AG09309 (cell line): ENCODE measurements at regions not wholly inside any gene's neighbourhood (a gene's known extent, or its start where the extent isn't known, plus 50 kb on each side); places are given as distances from the start of the nearest gene placed in this dataset.

Experiments used
- DNase-seq: peaks from one replicate; pipeline ENCODE4 v3.0.0-alpha.2; 2010; ENCODE audit warnings: low read depth
- H3K4me3 ChIP-seq: 2 replicates; pipeline ENCODE4 v1.5.1; 2011; ENCODE audit warnings: mild to moderate bottlenecking, low read depth, low read length, moderate library complexity; ENCODE audit not compliant: control insufficient read depth
- TF ChIP-seq, protein P1 (sequence below): IDR thresholded peaks from 2 replicates; pipeline ENCODE4 v1.5.1; 2011; ENCODE audit warnings: mild to moderate bottlenecking, low read depth, low read length, inconsistent platforms; ENCODE audit not compliant: insufficient read depth, control insufficient read depth; ENCODE audit errors: missing control alignments

DNA sequence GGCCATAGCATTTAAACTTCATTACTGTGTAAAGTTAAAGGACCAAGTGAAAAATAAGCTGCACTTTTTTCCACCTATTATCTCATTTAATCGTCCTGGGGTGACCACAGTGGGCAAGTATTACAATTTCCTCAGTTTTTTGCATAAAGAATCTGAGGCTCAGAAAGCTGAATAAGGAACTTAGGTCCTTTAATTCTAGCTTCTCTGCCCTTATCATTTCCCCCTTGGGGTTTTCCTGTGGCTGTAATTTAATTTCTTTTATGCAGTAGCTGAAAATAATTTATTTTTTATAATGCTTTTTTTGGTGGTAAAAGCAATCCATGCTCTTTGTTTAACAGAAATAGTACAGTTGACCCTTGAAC is 59.8 kb upstream of the RCBTB2 start:
- H3K4me3 ChIP-seq = no peak overlapping the region
- DNase-seq = no peak
- TF ChIP-seq, protein P1, sequence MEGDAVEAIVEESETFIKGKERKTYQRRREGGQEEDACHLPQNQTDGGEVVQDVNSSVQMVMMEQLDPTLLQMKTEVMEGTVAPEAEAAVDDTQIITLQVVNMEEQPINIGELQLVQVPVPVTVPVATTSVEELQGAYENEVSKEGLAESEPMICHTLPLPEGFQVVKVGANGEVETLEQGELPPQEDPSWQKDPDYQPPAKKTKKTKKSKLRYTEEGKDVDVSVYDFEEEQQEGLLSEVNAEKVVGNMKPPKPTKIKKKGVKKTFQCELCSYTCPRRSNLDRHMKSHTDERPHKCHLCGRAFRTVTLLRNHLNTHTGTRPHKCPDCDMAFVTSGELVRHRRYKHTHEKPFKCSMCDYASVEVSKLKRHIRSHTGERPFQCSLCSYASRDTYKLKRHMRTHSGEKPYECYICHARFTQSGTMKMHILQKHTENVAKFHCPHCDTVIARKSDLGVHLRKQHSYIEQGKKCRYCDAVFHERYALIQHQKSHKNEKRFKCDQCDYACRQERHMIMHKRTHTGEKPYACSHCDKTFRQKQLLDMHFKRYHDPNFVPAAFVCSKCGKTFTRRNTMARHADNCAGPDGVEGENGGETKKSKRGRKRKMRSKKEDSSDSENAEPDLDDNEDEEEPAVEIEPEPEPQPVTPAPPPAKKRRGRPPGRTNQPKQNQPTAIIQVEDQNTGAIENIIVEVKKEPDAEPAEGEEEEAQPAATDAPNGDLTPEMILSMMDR = no peak

DNA sequence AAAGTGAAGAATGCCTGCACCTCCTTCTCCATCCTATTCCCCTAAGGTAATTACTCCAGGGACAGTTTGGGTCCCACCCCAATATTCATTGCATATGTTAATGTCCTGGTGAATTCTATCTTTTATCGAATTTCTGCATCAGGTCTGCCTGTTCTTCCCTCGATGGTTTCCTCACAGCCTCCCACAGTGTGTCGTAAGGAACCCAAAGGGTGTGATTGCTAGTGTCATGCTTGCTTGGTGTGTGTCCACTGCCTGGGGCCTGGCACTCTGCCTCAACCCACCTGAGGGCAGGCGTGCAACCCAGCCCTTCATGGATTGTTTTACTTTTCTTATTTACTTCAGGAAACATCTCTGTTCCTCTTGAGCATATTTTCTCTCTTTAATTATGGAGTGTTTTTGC is 60.2 kb upstream of the CYSLTR2 start:
- no peak for DNase-seq
- no peak overlapping the region for H3K4me3 ChIP-seq
- TF ChIP-seq, protein P1 = no peak

DNA sequence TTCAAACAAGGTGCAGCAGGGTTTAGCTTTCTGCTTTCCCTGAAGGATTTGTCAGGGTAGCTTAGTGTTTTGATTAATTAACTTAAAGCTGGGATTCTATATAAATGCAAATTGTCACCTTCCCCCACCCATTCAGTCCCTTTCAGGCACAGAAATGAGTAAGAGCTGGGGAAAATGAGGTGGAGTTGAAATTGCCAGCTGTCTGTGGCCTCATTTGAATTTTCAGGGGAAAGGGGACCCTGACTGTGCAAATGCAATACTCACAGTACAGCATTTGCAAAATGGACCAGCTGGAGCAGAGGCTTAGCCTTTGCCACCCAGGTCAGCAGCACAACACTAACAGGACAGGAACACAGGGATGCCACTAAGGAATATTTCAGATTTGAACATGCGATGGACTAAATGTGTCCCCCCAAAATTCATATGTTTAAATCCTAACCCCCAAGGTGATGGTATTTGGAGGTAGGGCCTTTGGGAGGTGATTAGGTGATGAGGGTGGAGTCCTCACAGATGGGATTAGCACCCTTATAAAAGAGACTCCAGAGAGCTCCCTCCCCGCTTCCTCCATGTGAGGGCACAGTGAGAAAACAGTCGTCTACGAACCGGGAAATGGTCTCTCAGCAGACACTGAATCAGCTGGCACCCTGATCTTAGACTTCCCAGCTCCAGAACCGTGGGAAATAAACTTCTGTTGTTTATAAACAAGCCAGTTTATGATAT is 59.5 kb upstream of the CYSLTR2 start:
- no peak for DNase-seq

DNA sequence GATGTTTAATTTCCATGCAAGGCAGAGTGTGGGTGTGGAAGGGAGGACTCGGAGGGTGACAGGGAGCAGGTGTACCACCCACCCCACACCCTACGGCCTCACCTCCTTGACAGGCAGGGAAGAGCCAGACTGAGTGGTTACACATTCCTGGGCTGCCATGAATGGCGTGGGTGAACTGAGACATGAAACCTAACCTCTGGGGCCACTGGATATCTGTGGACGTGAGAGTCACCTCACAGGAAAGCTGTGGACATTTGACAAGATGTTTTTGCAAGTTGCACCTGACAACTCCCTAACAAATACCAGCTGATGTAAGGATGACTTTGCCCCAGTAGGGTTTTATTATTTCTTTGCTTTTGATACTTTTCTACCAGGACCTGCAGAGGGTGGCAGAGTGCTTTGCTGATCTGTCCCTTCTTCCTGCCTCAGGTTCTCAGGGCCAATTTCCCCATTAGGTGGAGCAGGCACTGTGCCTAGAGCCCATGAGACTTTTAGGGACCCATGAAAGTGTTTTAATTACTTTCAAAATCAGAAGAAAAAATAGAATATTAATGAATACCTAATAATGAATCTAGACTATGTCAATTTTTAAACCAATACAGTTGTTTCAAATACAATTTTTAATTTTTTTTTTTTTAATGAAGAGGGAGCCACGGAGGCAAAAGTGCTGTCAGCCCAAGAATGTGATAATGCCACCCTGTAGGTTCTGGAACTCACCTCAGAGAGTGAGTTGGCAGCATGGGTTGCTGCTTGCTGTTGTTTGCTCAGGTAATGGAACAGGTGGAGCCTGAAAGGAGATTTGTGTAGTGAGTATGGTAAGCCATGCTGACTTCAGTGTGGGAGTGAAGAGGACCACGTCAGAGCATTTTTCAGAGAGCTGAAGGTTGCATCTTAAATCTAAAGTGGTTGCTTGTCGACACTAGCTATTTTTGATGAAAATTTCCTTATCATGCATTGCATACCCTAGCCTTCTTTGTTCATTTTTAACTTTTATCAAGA is 58.0 kb upstream of the CYSLTR2 start:
- no peak overlapping the region for H3K4me3 ChIP-seq
- TF ChIP-seq, protein P1 = peak; percentile 79
- peak; percentile 37 for DNase-seq

More for the DNA sequence above, 59.5 kb upstream of the CYSLTR2 start:
- no peak overlapping the region for H3K4me3 ChIP-seq
- TF ChIP-seq, protein P1 = no peak

DNA sequence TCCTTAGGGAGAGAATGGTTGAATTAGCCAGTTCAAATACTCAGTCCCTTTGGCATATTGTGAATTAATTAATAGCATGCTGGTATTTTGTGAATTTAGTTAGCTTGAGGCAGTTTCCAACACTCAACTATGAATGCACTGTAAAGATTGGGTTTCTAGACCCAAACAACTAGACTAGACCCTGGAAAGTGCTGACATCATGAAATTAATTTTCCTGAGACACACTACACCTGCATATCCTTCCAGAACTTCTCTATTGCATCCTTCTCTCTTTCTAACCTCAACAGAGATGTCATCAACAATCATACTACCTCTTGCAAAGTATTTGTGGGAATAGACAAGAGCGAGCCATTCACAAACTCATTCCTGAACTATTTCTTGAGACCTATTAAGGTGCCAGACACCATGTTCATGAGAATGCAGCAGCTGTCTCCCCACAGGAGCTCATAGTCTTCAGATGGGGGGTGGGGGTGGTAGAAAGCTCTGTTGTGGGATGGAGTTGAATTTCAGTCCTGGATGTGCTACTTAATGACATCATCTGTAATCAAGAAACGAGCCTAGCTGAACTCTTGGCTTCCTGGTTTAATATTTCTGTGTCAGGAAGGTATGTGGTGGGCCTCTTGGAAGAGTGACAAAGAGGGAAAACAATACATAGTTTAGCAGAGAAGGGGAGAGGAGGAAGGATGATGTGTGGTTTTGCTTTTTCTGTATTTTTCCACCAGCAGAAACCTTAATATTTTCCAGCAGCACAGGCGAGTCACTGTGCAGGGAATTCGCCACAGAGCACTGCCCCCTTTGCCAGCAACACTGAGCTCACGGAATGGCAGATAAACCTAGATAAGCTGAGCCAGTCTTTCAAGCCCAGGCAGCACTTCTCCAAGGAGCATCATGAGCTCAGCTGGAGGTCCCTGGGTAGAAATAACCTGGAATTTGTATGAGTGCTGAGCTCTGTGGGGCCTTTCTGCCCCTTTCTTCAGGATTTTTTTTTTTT is 53.1 kb upstream of the CYSLTR2 start:
- DNase-seq = no peak
- TF ChIP-seq, protein P1 = no peak
- H3K4me3 ChIP-seq = no peak overlapping the region

DNA sequence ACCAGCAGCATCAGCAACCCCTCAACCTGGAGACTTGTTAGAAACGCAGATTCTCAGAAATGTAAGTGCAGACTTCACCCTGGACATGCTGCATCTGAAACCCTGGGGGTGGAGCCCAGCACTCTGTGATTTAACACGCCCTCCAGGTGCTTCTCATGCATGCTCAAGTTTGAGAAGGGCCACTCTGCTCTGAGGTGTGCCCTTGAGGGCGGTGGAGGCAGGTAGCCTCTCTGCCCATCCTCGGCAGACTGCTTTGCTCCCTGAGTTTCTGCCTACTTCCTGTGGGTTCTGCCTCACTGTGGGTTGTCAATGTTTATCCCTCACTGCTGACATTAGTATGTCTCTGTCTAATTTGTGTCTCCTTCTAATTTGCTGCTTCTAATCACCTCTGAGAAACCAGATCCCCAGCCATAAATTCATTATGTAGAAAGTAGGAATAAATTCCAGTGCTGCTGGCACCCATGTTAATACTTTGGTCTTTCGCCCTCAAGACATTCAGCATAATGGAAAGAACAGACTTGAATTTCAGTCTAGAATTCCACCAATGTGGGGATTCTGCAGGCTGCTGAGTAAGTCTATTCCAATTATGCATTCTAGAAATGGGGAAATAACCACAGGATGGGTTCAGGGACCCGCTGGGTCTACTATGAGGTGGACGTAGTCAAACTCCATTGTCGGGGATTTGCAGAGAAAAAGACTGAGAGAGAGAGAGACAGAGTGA is 51.3 kb upstream of the CYSLTR2 start:
- DNase-seq = no peak
- TF ChIP-seq, protein P1 = no peak

More for the DNA sequence above, 51.3 kb upstream of the CYSLTR2 start:
- no peak overlapping the region for H3K4me3 ChIP-seq
